KMS-11 (cell line): ENCODE measurements at regions not wholly inside any gene's neighbourhood (a gene's known extent, or its start where the extent isn't known, plus 50 kb on each side); places are given as distances from the start of the nearest gene placed in this dataset.

Experiments used
- H2AFZ ChIP-seq: fragments of 200-600 bp; sonication (generic); 2 replicates; pipeline ENCODE4 v1.6.1; 2016; ENCODE audit warnings: antibody characterized with exemption, mixed run types, low read depth
- H3K27ac ChIP-seq: fragments of 200-600 bp; sonication (generic); 2 replicates; pipeline ENCODE4 v1.6.1; 2016; ENCODE audit warnings: mild to moderate bottlenecking, mixed run types
- H3K27me3 ChIP-seq: fragments of 200-600 bp; sonication (generic); 2 replicates; pipeline ENCODE4 v1.6.1; 2017; ENCODE audit warnings: mild to moderate bottlenecking, low read depth, mixed run types, moderate library complexity; ENCODE audit not compliant: insufficient read depth
- H3K36me3 ChIP-seq: fragments of 200-600 bp; sonication (generic); 2 replicates; pipeline ENCODE4 v1.6.1; 2017; ENCODE audit warnings: mild to moderate bottlenecking, mixed run types; ENCODE audit not compliant: insufficient read depth
- H3K4me1 ChIP-seq: fragments of 200-600 bp; sonication (generic); 2 replicates; pipeline ENCODE4 v1.6.1; 2016; ENCODE audit warnings: mild to moderate bottlenecking, low read depth, mixed run types; ENCODE audit not compliant: poor library complexity, severe bottlenecking
- H3K4me2 ChIP-seq: fragments of 200-600 bp; sonication (generic); 2 replicates; pipeline ENCODE4 v1.7.0; 2016; ENCODE audit warnings: mild to moderate bottlenecking, mixed run types
- H3K4me3 ChIP-seq: fragments of 200-600 bp; sonication (generic); IDR thresholded peaks from 2 replicates; pipeline ENCODE4 v1.6.1; 2017; ENCODE audit warnings: low read depth, low read length, mixed read lengths; ENCODE audit not compliant: insufficient read depth
- H3K79me2 ChIP-seq: fragments of 200-600 bp; sonication (generic); 2 replicates; pipeline ENCODE4 v1.6.1; 2016; ENCODE audit warnings: low read depth, mixed run types; ENCODE audit not compliant: insufficient read depth
- H3K9ac ChIP-seq: fragments of 200-600 bp; sonication (generic); 2 replicates; pipeline ENCODE4 v1.6.1; 2016; ENCODE audit warnings: mild to moderate bottlenecking, mixed run types
- H4K20me1 ChIP-seq: fragments of 200-600 bp; sonication (generic); 2 replicates; pipeline ENCODE4 v1.6.1; 2016; ENCODE audit warnings: mild to moderate bottlenecking, mixed run types; ENCODE audit not compliant: insufficient read depth
- TF ChIP-seq, protein P1 (sequence below): fragments of 200-600 bp; sonication (generic); conservative IDR thresholded peaks from 2 replicates; pipeline ENCODE4 v1.6.1; 2017; ENCODE audit warnings: low read depth, mild to moderate bottlenecking, antibody characterized with exemption, low read length, moderate library complexity, mixed read lengths

DNA sequence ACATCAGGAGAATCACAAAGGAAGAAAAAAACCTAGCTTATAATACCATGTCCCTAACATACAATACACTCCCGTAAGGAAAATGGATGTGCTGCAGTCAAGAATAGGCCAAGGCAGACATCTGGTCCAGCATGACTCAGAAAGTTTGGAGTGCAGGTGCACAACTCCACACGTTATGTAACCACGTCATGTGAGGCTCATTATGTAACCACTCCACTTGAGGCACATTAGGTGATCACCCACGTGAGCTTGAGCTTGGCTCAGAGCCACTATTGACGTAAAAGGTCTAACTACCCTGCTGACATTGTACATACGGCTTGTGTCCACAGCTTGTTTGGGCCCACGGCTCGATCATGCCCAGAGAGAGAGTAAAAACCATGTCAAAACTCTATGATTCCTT lies 99.8 kb upstream of the C1orf21 start:
- Histone ChIP-seq H3K27me3 (no peaks in the 10 kb centered on the region), H3K4me1 (no peaks in the 10 kb centered on the region), H3K9ac (no peak overlapping the region), H3K79me2 (no peaks in the 10 kb centered on the region), H3K36me3 (no peaks in the 10 kb centered on the region), H3K27ac (no peak overlapping the region), H3K4me3 (no peak overlapping the region), H2AFZ (no peak overlapping the region), H4K20me1 (no peaks in the 10 kb centered on the region), H3K4me2 (no peak overlapping the region)
- TF ChIP-seq, protein P1, sequence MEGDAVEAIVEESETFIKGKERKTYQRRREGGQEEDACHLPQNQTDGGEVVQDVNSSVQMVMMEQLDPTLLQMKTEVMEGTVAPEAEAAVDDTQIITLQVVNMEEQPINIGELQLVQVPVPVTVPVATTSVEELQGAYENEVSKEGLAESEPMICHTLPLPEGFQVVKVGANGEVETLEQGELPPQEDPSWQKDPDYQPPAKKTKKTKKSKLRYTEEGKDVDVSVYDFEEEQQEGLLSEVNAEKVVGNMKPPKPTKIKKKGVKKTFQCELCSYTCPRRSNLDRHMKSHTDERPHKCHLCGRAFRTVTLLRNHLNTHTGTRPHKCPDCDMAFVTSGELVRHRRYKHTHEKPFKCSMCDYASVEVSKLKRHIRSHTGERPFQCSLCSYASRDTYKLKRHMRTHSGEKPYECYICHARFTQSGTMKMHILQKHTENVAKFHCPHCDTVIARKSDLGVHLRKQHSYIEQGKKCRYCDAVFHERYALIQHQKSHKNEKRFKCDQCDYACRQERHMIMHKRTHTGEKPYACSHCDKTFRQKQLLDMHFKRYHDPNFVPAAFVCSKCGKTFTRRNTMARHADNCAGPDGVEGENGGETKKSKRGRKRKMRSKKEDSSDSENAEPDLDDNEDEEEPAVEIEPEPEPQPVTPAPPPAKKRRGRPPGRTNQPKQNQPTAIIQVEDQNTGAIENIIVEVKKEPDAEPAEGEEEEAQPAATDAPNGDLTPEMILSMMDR, result no peak

DNA sequence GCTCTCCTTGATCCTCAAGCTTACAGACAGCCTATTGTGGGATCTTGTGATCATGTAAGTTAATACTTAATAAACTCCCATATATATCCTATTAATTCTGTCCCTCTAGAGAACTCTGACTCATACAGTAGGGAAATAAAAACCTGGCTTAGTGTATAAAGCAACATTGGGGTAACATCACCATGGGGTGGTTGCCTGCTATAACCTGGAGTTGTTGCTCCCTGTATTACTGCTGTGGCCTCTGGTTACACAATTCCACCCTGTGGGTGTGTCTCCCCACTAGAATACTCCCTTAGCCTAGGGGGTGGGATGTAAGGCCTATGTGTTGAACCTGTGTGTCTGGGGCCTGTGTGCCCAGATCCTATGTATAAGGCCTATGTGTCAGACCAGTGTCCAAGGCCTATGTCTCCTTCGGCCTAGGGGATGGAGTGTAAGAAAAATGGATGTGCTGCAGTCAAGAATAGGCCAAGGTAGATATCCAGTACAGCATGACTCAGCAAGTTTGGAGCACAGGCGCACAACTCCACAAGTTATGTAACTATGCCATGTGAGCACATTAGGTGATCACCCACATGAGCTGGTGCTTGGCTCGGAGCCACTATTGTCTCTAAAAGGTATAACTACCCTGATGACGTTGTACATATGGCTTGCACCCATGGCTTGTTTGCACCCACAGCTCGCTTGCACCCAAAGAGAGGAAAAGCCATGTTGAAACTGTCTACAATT lies 96.8 kb upstream of the C1orf21 start:
- Histone ChIP-seq H3K4me3 (no peak overlapping the region), H3K79me2 (no peaks in the 10 kb centered on the region), H3K27ac (no peak overlapping the region), H4K20me1 (no peaks in the 10 kb centered on the region), H3K4me1 (no peaks in the 10 kb centered on the region), H2AFZ (no peak overlapping the region), H3K27me3 (no peaks in the 10 kb centered on the region), H3K9ac (no peak overlapping the region), H3K4me2 (no peak overlapping the region), H3K36me3 (no peaks in the 10 kb centered on the region)
- TF ChIP-seq, protein P1, result no peak

DNA sequence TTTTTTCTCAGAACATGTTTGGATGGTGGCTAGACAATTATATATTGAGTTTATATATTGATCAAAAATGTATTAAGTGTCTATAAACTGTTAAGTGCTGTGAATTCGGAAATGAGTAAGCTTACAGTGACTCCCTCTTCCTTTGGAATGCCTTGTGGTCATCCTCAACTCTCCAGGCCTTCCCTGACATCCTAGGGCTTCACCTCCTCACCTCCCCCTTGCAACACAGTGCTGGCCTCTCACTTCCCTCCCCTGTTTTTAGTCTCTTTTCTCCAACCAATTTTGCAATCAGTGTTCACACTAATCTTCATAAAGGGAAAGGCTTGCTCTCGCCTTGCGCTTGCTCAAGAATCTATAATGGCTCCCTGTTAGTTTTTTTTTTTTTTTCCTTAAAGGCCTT lies 95.1 kb upstream of the C1orf21 start:
- H3K9ac ChIP-seq, result no peak overlapping the region
- no peaks in the 10 kb centered on the region for H3K79me2 ChIP-seq
- H3K4me2 ChIP-seq, result no peak overlapping the region
- H3K27ac ChIP-seq, result no peak overlapping the region
- no peaks in the 10 kb centered on the region for H3K36me3 ChIP-seq
- no peaks in the 10 kb centered on the region for H3K27me3 ChIP-seq
- no peak overlapping the region for H2AFZ ChIP-seq
- TF ChIP-seq, protein P1, result no peak
- no peaks in the 10 kb centered on the region for H3K4me1 ChIP-seq
- no peak overlapping the region for H3K4me3 ChIP-seq
- H4K20me1 ChIP-seq, result no peaks in the 10 kb centered on the region

DNA sequence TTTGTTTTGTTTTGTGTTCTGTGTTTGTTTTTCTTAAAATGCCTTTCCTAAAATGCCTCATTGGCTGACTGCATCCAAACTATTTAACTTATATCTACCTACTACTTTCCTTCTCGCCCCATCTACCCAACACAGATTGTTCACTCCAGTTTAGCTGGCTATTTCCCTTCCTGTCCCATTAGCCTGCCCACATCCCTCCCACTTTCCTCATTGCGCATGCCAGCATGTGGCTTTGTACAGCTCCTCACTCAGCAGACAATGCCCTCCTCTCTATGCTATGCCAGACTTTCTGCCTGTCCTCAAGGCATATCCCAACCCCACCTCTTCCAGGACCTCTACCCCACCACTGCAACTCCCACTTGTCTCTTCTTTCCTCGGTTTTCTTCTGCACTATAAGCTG lies 94.7 kb upstream of the C1orf21 start:
- H2AFZ ChIP-seq, result no peak overlapping the region
- no peaks in the 10 kb centered on the region for H3K36me3 ChIP-seq
- TF ChIP-seq, protein P1, result no peak
- H3K27me3 ChIP-seq, result no peaks in the 10 kb centered on the region
- H4K20me1 ChIP-seq, result no peaks in the 10 kb centered on the region
- H3K27ac ChIP-seq, result no peak overlapping the region
- H3K9ac ChIP-seq, result no peak overlapping the region
- no peak overlapping the region for H3K4me3 ChIP-seq
- no peak overlapping the region for H3K4me2 ChIP-seq
- H3K79me2 ChIP-seq, result no peaks in the 10 kb centered on the region
- H3K4me1 ChIP-seq, result no peaks in the 10 kb centered on the region
